ENCODE measurements at regions not wholly inside any gene's neighbourhood (a gene's known extent, or its start where the extent isn't known, plus 50 kb on each side); places are given as distances from the start of the nearest gene placed in this dataset.

DNA sequence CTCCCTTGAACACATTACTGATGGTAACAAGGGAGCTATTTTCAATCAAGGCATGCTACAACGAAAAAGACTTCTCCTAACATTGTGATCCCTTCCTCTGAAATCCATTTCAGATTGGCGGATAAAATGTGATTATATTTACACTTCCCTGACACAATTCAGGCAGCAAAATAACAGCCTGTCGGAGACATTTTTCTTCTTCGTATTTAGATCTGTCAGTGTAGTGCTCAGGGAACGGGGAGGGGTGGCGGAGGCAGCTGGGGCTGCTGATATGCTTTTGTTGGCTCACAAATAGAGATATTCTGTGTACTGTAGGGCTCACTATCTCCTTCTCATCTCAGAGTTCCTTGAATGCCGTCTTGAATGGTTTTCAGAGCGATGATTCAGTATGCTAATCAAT lies 1261.7 kb upstream of the AUTS2 start:
- TF ChIP-seq, protein P1, sequence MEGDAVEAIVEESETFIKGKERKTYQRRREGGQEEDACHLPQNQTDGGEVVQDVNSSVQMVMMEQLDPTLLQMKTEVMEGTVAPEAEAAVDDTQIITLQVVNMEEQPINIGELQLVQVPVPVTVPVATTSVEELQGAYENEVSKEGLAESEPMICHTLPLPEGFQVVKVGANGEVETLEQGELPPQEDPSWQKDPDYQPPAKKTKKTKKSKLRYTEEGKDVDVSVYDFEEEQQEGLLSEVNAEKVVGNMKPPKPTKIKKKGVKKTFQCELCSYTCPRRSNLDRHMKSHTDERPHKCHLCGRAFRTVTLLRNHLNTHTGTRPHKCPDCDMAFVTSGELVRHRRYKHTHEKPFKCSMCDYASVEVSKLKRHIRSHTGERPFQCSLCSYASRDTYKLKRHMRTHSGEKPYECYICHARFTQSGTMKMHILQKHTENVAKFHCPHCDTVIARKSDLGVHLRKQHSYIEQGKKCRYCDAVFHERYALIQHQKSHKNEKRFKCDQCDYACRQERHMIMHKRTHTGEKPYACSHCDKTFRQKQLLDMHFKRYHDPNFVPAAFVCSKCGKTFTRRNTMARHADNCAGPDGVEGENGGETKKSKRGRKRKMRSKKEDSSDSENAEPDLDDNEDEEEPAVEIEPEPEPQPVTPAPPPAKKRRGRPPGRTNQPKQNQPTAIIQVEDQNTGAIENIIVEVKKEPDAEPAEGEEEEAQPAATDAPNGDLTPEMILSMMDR (conservative IDR thresholded peaks at IDR 0.05), result no peak
- Mint-ChIP-seq H3K36me3 (ENCODE audit: low read depth) (no peaks in the 10 kb centered on the region), H3K27me3 (ENCODE audit: low read depth) (no peaks in the 10 kb centered on the region), H3K9me3 (no peaks in the 10 kb centered on the region), H3K4me1 (no peaks in the 10 kb centered on the region), H3K27ac (ENCODE audit: unreplicated experiment) (no peak overlapping the region), H3K4me3 (no peak overlapping the region)
- no peak for DNase-seq (ENCODE audit: low read depth, low spot score)

DNA sequence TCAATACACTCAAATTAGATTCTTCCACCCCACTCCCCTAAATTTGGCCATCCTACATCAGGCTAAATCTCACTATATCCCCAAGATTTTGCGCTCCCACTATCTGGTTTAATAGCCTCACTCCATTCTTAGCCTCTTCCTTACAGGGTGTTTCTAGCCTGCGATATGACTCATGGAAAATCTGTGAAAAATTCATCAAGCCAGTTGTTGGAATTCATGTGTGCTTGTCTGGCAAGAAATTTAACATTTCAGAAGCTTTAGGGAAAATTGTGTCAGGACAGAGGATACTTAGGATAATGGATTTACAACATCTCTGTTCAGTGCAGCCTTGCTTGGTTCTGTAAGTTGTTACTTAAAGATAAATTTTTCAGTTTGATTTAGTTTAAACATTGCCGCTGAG lies 1249.9 kb upstream of the AUTS2 start:
- Mint-ChIP-seq H3K36me3 (ENCODE audit: low read depth) (no peaks in the 10 kb centered on the region), H3K4me1 (no peaks in the 10 kb centered on the region), H3K4me3 (no peak overlapping the region), H3K27ac (ENCODE audit: unreplicated experiment) (no peak overlapping the region), H3K9me3 (peaks cover 10% of the 10 kb centered on the region), H3K27me3 (ENCODE audit: low read depth) (peaks cover 2% of the 10 kb centered on the region)
- TF ChIP-seq, protein P1 (conservative IDR thresholded peaks at IDR 0.05), result no peak
- DNase-seq (ENCODE audit: low read depth, low spot score), result no peak

DNA sequence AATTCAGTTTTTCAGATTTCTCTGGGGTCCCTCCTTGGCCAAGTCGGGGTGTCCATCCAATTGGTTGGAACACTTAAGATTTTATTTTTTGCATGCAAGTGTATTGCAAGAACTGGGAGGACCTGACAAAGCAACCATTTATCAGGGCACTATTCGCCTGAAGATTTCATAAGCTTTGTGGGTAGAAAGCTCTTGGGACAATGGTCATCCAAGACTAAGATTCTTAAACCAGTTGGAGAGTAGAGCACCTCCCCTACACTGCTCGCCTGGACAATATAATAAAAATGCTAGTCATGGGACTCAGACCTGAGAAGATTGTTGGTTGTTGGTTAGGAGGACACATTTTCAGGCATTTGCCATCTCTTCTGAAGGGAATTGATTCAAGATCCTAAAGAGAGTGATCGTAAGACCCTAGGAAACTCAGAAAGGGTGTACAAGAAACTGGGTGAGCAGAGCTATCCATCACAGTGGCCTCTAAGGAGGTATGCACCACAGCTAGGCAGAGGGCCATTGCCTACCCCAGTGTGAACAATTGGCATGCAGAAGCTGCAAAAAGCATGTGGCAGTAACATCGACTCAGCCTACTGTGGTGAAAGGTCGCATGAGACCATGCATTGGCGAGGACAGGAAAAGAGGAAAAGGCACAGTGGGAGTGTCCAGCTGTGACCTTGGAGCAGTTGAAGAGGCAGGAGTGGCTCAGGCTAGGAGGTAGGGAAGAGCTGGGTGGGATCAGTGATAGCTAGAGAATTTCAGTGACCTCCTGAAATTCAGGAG lies 1235.3 kb upstream of the AUTS2 start:
- H3K27me3 Mint-ChIP-seq (ENCODE audit: low read depth), result peaks cover 3% of the 10 kb centered on the region
- H3K36me3 Mint-ChIP-seq (ENCODE audit: low read depth), result no peaks in the 10 kb centered on the region
- H3K4me1 Mint-ChIP-seq, result peaks cover 5% of the 10 kb centered on the region
- TF ChIP-seq, protein P1 (conservative IDR thresholded peaks at IDR 0.05), result no peak
- H3K4me3 Mint-ChIP-seq, result no peak overlapping the region
- peaks cover 5% of the 10 kb centered on the region for H3K9me3 Mint-ChIP-seq
- no peak for DNase-seq (ENCODE audit: low read depth, low spot score)
- H3K27ac Mint-ChIP-seq (ENCODE audit: unreplicated experiment), result no peak overlapping the region

DNA sequence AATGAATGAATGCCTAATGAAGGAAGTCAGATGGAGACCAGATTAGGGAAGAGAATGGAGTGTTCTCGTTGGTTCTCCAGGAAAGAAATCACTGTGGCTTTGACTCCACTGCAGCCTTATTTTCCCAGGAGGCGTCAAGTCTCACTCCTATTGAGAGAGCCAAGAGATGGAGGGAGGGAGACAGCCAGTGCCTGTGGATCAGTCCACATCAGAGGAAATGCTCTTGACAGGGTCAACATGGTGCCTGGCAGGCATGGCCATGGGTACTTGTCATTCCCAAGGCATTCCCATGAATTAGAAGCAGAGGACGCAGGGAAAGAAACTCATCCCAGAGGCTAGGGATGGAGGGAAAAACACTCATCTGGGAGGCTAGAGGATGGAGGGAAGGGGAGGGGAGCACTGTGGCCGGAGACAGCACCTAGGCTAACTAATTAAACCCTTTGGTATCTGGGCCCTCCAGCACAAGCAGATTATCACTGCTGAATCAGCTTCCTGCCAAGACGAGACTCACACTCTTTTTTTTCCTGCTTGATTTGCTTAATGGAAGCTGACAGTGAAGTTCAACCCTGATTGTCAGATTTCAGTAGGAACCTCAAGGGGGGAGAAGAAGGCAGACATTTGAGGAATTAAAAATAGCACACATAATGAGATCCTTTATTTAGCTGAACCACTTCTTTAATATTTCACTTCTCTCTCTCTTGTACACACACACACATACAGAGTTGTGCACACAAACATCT lies 1233.2 kb upstream of the AUTS2 start:
- Mint-ChIP-seq H3K27me3 (ENCODE audit: low read depth) (peaks cover 6% of the 10 kb centered on the region), H3K4me1 (no peaks in the 10 kb centered on the region), H3K27ac (ENCODE audit: unreplicated experiment) (no peak overlapping the region), H3K4me3 (no peak overlapping the region), H3K9me3 (peaks cover 7% of the 10 kb centered on the region), H3K36me3 (ENCODE audit: low read depth) (no peaks in the 10 kb centered on the region)
- no peak for DNase-seq (ENCODE audit: low read depth, low spot score)
- TF ChIP-seq, protein P1 (conservative IDR thresholded peaks at IDR 0.05), result no peak

DNA sequence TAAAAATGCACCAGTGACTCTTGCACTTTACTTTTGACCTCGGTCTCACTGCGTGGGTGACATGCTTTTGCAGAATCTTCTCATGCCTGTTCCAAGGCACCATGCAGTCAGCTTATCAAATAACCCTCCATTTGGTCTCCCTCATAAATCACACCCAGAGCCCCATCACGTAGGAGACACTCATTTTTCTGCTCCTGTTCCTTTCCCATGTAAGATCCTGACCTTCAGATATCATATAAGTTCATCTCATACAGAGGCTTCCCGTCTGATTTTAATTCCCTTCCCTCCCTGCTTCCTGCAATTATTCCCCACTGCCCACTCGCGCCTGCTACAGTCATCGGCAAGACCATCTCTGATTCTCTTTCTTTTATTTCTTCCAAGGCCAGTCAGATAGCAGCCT lies 1226.3 kb upstream of the AUTS2 start:
- no peak overlapping the region for H3K4me3 Mint-ChIP-seq
- no peak for DNase-seq (ENCODE audit: low read depth, low spot score)
- TF ChIP-seq, protein P1 (conservative IDR thresholded peaks at IDR 0.05), result no peak

More for the DNA sequence above, 1226.3 kb upstream of the AUTS2 start:
- H3K27ac Mint-ChIP-seq (ENCODE audit: unreplicated experiment), result no peak overlapping the region
- peaks cover 5% of the 10 kb centered on the region for H3K27me3 Mint-ChIP-seq (ENCODE audit: low read depth)
- H3K9me3 Mint-ChIP-seq, result peaks cover 8% of the 10 kb centered on the region
- no peaks in the 10 kb centered on the region for H3K36me3 Mint-ChIP-seq (ENCODE audit: low read depth)
- no peaks in the 10 kb centered on the region for H3K4me1 Mint-ChIP-seq
